Adrenal gland (tissue), 9 donors: ENCODE measurements at regions not wholly inside any gene's neighbourhood (a gene's known extent, or its start where the extent isn't known, plus 50 kb on each side); places are given as distances from the start of the nearest gene placed in this dataset.
A peak's percentile ranks its signal among the peaks of the same experiment; 100 is the strongest.

Experiments
- DNase-seq, 7 donors: peaks; one replicate each; pipeline ENCODE4 v3.0.0-alpha.2; 2019 to 2020
- H3K27ac ChIP-seq, 5 donors: fragments of 200-600 bp; sonication (generic) in 4 of 5; 1 replicate in 3 of 5; 2 replicates in 2 of 5; pipeline versions ENCODE4 v1.5.1 to v1.8.0; 2016 to 2020; ENCODE audit warnings: mild to moderate bottlenecking in 1 of 5
- H3K27me3 ChIP-seq: fragments of 200-600 bp; 2 replicates; pipeline ENCODE4 v1.8.0; 2021
- H3K36me3 ChIP-seq, 2 donors: fragments of 200-600 bp; replicated peaks in 1 of 2; 1 replicate in 1 of 2; 2 replicates in 1 of 2; pipeline versions ENCODE4 v1.5.1 to v1.8.0; 2018 to 2022
- H3K4me1 ChIP-seq, 2 donors: fragments of 200-600 bp; replicated peaks in 1 of 2; 1 replicate in 1 of 2; 2 replicates in 1 of 2; pipeline versions ENCODE4 v1.5.1 to v1.8.0; 2018 to 2021
- H3K4me3 ChIP-seq, 4 donors: fragments of 200-600 bp; sonication (generic) in 3 of 4; one replicate each; pipeline ENCODE4 v1.5.1; 2016 to 2018
- H3K9me3 ChIP-seq, 3 donors: fragments of 200-600 bp; sonication (generic) in 1 of 3; replicated peaks in 1 of 3; 1 replicate in 2 of 3; 2 replicates in 1 of 3; pipeline versions ENCODE4 v1.5.1 to v1.8.0; 2016 to 2021
- CTCF ChIP-seq, 6 experiments: fragments of 450-650 bp in 4 of 6; fragments of 200-600 bp in 2 of 6; sonication (generic) in 1 of 6; IDR thresholded peaks; 1 replicate in 5 of 6; 2 replicates in 1 of 6; pipeline versions ENCODE4 v1.5.1 to v1.8.0; 2016 to 2021; ENCODE audit warnings: antibody characterized with exemption in 6 of 6, mild to moderate bottlenecking in 2 of 6, moderate library complexity in 1 of 6
- POLR2A ChIP-seq, 2 donors: fragments of 450-650 bp; IDR thresholded peaks; one replicate each; pipeline ENCODE4 v1.6.1; 2017; ENCODE audit warnings: antibody characterized with exemption in 2 of 2, mild to moderate bottlenecking in 2 of 2, moderate library complexity in 1 of 2
- WGBS, 4 donors: extraction: QIAGEN DNeasy Blood & Tissue Kit in 2 of 4; methylation state at CpG; one replicate each; pipeline versions ENCODE4 v1.1.5 to v1.1.7; 2013 to 2017; 5-methylcytosine and 5-hydroxymethylcytosine counted together
- intact Hi-C, 2 donors: fragments of 100-400 bp; cut with DNase I; formaldehyde crosslinking; loops; one replicate each; pipeline versions ENCODE4 v1.14.1 to v1.15.0; 2022 to 2023
- donor health status: healthy with polysubstance abuse.
- donor health status: Bipolar disorder and iron deficiency.
- donor health status: DM: yes; HTN: yes; CAD: no.
- donor health status: DM: no; HTN: no; CAD: no.
- donor health status: DM: no; HTN: no; CAD: no.

GRCh38 chr11:45082744-45083543, 63.5 kb upstream of the PRDM11 start:
- Histone ChIP-seq H3K27me3 (no peaks in the 10 kb centered on the region), H3K36me3 (no peaks in the 10 kb centered on the region), H3K4me3 (no peak overlapping the region), H3K27ac (no peak overlapping the region), H3K4me1 (peaks cover 0 to 11% of the 10 kb centered on the region in 2 donors), H3K9me3 (no peaks in the 10 kb centered on the region)
- no peak for DNase-seq
- 33 to 43% (median 40%) methylated on average over 10 of the region's 10 CpGs for WGBS, 4 donors
- intact Hi-C loops: no loop called here
- TF ChIP-seq POLR2A (IDR thresholded peaks at IDR 0.05) (no peak), CTCF (IDR thresholded peaks at IDR 0.05) (no peak)

- Histone ChIP-seq H3K4me3 (no peak overlapping the region), H3K27me3 (no peaks in the 10 kb centered on the region), H3K27ac (no peak overlapping the region), H3K36me3 (no peaks in the 10 kb centered on the region), H3K4me1 (peaks cover under 1 to 17% of the 10 kb centered on the region in 2 donors), H3K9me3 (no peaks in the 10 kb centered on the region)
- 20 to 32% (median 23%) methylated on average over 3 of the region's 3 CpGs for WGBS, 4 donors
- intact Hi-C loops: no loop called here
- peak in 2 of 7 donors; percentile 37 for DNase-seq
- peak; percentile 14 to 42 (median 30) for TF ChIP-seq CTCF (IDR thresholded peaks at IDR 0.05)
- no peak for TF ChIP-seq POLR2A (IDR thresholded peaks at IDR 0.05)
Measured at GRCh38 chr11:45083544-45084087, 62.8 kb upstream of the PRDM11 start.

- Histone ChIP-seq H3K36me3 (no peaks in the 10 kb centered on the region), H3K9me3 (no peaks in the 10 kb centered on the region), H3K27me3 (no peaks in the 10 kb centered on the region), H3K4me1 (peaks cover 9 to 32% of the 10 kb centered on the region in 2 donors), H3K4me3 (no peak overlapping the region), H3K27ac (no peak overlapping the region)
- WGBS, 4 donors: 74 to 89% (median 89%) methylated on average over 10 to 11 of the region's 11 CpGs
- TF ChIP-seq CTCF (IDR thresholded peaks at IDR 0.05) (no peak), POLR2A (IDR thresholded peaks at IDR 0.05) (no peak)
- DNase-seq: no peak
- intact Hi-C loops: no loop called here
Measured at GRCh38 chr11:45085646-45086501, 60.6 kb upstream of the PRDM11 start.

GRCh38 chr11:45086526-45086925, 59.9 kb upstream of the PRDM11 start:
- Histone ChIP-seq H3K27me3 (no peaks in the 10 kb centered on the region), H3K4me1 (peaks cover 9 to 36% of the 10 kb centered on the region in 2 donors), H3K9me3 (no peaks in the 10 kb centered on the region), H3K27ac (no peak overlapping the region), H3K4me3 (no peak overlapping the region), H3K36me3 (no peaks in the 10 kb centered on the region)
- WGBS, 4 donors: 89 to 98% (median 93%) methylated on average over 5 of the region's 5 CpGs
- intact Hi-C loops: no loop called here
- DNase-seq: no peak
- TF ChIP-seq CTCF (IDR thresholded peaks at IDR 0.05) (no peak), POLR2A (IDR thresholded peaks at IDR 0.05) (no peak)
